ENCODE measurements at regions not wholly inside any gene's neighbourhood (a gene's known extent, or its start where the extent isn't known, plus 50 kb on each side); places are given as distances from the start of the nearest gene placed in this dataset.

DNA sequence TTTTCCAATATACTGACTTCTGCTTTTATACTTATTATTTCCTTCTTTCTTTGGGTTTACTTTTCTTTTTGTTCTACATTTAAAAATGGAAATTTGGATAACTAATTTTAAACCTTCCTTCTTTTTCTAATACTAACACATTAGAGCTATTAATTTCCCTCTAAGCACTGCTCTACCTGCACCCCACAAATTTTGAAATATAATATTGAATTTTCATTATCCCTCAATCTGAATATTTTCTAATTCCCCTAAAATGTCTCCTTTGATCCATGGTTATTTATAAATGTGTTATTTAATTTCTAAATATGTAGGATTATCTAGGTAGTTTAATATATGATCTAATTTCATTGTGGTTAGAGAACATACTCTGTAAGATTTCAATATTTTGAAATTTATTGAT, 63.4 kb upstream of the LGALSL start:
- TF ChIP-seq, protein P1, sequence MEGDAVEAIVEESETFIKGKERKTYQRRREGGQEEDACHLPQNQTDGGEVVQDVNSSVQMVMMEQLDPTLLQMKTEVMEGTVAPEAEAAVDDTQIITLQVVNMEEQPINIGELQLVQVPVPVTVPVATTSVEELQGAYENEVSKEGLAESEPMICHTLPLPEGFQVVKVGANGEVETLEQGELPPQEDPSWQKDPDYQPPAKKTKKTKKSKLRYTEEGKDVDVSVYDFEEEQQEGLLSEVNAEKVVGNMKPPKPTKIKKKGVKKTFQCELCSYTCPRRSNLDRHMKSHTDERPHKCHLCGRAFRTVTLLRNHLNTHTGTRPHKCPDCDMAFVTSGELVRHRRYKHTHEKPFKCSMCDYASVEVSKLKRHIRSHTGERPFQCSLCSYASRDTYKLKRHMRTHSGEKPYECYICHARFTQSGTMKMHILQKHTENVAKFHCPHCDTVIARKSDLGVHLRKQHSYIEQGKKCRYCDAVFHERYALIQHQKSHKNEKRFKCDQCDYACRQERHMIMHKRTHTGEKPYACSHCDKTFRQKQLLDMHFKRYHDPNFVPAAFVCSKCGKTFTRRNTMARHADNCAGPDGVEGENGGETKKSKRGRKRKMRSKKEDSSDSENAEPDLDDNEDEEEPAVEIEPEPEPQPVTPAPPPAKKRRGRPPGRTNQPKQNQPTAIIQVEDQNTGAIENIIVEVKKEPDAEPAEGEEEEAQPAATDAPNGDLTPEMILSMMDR (conservative IDR thresholded peaks at IDR 0.05; ENCODE audit: low read depth in 2 of 2): no peak
- TF ChIP-seq CREB1 (CRISPR knock-in tag; IDR thresholded peaks at IDR 0.05; ENCODE audit: low read depth) (no peak), POLR2AphosphoS5 (IDR thresholded peaks at IDR 0.05; ENCODE audit: low read depth) (no peak), JUNB (IDR thresholded peaks at IDR 0.05; ENCODE audit: unreplicated experiment) (no peak), EZH2 (IDR thresholded peaks at IDR 0.05; ENCODE audit: low read depth, unreplicated experiment) (no peak), EZH2phosphoT487 (IDR thresholded peaks at IDR 0.05; ENCODE audit: unreplicated experiment) (no peak), NANOG (IDR thresholded peaks at IDR 0.05; ENCODE audit: borderline replicate concordance) (no peak), ZNF114 (CRISPR knock-in tag; IDR thresholded peaks at IDR 0.05) (no peak)
- TF ChIP-seq, protein P2, sequence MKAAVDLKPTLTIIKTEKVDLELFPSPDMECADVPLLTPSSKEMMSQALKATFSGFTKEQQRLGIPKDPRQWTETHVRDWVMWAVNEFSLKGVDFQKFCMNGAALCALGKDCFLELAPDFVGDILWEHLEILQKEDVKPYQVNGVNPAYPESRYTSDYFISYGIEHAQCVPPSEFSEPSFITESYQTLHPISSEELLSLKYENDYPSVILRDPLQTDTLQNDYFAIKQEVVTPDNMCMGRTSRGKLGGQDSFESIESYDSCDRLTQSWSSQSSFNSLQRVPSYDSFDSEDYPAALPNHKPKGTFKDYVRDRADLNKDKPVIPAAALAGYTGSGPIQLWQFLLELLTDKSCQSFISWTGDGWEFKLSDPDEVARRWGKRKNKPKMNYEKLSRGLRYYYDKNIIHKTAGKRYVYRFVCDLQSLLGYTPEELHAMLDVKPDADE (IDR thresholded peaks at IDR 0.05): no peak
- TF ChIP-seq, protein P3, sequence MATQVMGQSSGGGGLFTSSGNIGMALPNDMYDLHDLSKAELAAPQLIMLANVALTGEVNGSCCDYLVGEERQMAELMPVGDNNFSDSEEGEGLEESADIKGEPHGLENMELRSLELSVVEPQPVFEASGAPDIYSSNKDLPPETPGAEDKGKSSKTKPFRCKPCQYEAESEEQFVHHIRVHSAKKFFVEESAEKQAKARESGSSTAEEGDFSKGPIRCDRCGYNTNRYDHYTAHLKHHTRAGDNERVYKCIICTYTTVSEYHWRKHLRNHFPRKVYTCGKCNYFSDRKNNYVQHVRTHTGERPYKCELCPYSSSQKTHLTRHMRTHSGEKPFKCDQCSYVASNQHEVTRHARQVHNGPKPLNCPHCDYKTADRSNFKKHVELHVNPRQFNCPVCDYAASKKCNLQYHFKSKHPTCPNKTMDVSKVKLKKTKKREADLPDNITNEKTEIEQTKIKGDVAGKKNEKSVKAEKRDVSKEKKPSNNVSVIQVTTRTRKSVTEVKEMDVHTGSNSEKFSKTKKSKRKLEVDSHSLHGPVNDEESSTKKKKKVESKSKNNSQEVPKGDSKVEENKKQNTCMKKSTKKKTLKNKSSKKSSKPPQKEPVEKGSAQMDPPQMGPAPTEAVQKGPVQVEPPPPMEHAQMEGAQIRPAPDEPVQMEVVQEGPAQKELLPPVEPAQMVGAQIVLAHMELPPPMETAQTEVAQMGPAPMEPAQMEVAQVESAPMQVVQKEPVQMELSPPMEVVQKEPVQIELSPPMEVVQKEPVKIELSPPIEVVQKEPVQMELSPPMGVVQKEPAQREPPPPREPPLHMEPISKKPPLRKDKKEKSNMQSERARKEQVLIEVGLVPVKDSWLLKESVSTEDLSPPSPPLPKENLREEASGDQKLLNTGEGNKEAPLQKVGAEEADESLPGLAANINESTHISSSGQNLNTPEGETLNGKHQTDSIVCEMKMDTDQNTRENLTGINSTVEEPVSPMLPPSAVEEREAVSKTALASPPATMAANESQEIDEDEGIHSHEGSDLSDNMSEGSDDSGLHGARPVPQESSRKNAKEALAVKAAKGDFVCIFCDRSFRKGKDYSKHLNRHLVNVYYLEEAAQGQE (IDR thresholded peaks at IDR 0.05; ENCODE audit: unreplicated experiment): no peak

Measured in GM23338 (cell line).